ENCODE measurements at regions not wholly inside any gene's neighbourhood (a gene's known extent, or its start where the extent isn't known, plus 50 kb on each side); places are given as distances from the start of the nearest gene placed in this dataset.

DNA sequence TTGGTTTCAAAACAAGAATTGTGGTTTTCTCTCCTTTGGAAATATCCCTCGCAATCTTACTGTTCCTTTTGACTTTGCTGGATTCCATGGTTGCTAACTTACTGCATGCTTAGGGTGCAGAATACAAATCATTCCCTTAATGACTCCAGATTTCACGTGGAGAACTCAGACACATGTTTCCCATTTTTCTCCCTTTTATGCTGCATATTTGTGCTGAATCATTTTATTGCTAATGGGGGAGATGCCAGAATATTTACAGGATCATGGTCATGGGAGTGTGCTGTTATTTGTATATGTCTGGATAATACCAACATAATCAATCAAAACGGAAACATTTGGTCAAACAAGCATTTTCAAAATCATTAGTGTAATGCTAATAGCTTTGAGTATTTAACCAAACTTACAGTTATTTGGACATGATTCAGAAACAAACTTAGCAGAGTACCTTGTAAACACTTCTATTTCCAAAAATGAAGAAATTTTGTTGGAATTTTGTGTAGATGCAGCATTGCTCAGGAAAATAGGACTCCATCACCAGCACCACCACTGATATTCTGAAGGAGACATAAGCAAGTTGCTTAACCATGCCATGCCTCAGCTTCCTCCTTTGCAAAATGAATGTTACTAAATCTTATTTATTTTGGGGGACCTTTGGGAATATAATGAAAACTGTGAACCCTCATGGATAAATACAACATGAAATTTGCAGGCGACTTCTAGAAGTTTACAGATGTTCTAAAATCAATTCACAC, 122.5 kb upstream of the RND3 start:
- no peak for DNase-seq (ENCODE audit: low read depth)
- in situ Hi-C loops (cut with HindIII; ENCODE audit: low pct_unique_long_range_greater_than_20kb, low sequenced_read_pairs): no loop called here

DNA sequence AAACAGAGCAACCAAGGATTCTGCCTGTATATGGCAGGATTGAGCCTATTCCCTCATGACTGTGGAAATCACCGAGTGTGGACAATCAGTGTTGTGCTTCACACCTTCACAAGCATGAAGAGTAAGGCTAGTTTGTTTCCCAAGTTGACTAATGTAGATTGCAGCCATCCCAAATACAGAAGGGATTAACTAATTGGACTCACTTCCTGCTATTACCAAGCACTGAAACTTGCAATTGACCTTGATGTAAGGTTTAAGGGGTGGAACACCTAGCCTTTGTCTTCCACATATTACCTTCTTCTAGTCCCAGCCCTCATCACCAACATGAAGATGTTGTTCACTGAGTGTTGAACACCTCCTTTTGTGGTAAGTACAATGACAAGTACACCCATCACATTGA, 120.9 kb upstream of the RND3 start:
- in situ Hi-C loops (cut with HindIII; ENCODE audit: low pct_unique_long_range_greater_than_20kb, low sequenced_read_pairs): no loop called here
- DNase-seq (ENCODE audit: low read depth): no peak

- DNase-seq (ENCODE audit: low read depth): no peak
- in situ Hi-C loops (cut with HindIII; ENCODE audit: low pct_unique_long_range_greater_than_20kb, low sequenced_read_pairs): no loop called here
Measured at GRCh38 chr2:150607390-150607811, 119.9 kb upstream of the RND3 start.

GRCh38 chr2:150606380-150607060, 119.1 kb upstream of the RND3 start:
- in situ Hi-C loops (cut with HindIII; ENCODE audit: low pct_unique_long_range_greater_than_20kb, low sequenced_read_pairs): no loop called here
- no peak for DNase-seq (ENCODE audit: low read depth)

DNA sequence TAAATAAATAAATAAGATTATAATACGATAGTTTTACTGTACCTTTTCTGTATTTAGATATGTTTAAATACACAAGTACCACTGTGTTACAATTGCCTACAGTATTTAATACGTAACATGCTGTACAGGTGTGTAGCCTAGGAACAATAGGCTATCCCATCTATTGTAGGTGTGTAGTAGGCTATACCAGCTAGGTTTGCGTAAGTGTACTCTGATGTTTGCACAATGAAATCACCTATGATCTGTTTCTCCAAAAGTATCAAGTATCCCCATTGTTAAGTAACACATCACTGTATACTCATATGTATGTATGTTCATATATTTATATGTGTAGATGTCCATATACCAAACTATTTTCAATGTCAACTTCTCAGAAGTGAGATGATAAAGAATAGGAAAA, 118.2 kb upstream of the RND3 start:
- no peak for DNase-seq (ENCODE audit: low read depth)
- in situ Hi-C loops (cut with HindIII; ENCODE audit: low pct_unique_long_range_greater_than_20kb, low sequenced_read_pairs): no loop called here

DNA sequence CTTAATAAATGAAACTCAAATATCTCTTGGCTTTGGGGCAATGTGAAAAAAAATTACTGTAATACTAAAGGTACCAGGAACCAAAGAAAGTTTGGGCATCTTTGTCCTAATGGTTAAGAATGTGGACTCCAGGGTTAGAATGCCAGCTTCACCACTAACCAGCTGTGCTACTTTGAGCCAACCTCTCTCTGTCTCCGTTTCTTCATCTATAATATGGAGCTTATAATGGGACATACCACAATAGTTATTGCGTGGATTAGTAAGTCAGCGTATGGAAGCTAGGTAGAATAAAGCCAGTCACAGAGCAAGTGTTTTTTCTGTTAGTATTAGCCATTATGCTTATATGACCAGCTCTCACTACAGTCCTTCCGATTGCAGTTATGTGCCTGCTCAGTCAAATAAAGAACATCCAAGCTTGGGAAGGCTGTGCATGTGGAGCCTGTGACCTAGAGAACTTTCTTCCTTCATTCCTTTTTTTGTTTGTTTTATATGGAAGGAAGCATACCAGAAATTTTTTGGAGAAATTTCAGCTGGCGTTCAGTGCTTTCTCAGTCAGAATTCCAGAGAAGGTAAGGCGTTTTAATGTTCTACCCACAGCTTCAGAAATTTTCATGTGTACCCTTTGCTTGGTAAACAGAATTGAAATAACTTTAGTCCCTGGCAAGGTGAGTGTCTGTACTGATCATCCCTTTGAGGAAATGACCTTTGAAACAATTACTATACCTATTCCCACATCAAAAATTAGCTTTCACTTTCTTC, 114.0 kb upstream of the RND3 start:
- in situ Hi-C loops (cut with HindIII; ENCODE audit: low pct_unique_long_range_greater_than_20kb, low sequenced_read_pairs): no loop called here
- DNase-seq (ENCODE audit: low read depth): no peak

DNA sequence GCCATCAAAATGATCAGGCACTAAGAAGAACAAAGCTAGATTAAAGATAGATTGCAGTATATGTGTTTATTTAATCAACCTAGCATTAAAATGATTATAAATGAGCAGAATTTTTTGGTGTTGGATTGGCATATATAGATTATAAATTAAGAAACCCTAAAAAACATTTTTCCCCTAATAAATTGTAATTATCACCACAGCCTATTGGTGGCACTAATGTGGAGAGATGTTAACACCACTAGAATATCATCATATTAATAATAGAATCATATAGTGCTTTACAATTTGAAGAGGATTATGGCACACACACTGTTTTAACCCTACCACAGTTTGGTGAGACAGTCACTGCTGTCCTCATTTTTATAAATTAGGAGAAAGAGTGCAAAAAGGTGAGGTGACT, 112.4 kb upstream of the RND3 start:
- DNase-seq (ENCODE audit: low read depth): no peak
- in situ Hi-C loops (cut with HindIII; ENCODE audit: low pct_unique_long_range_greater_than_20kb, low sequenced_read_pairs): no loop called here

- in situ Hi-C loops (cut with HindIII; ENCODE audit: low pct_unique_long_range_greater_than_20kb, low sequenced_read_pairs): no loop called here
- DNase-seq (ENCODE audit: low read depth): no peak
Measured at GRCh38 chr2:150598383-150598782, 110.9 kb upstream of the RND3 start.

DNA sequence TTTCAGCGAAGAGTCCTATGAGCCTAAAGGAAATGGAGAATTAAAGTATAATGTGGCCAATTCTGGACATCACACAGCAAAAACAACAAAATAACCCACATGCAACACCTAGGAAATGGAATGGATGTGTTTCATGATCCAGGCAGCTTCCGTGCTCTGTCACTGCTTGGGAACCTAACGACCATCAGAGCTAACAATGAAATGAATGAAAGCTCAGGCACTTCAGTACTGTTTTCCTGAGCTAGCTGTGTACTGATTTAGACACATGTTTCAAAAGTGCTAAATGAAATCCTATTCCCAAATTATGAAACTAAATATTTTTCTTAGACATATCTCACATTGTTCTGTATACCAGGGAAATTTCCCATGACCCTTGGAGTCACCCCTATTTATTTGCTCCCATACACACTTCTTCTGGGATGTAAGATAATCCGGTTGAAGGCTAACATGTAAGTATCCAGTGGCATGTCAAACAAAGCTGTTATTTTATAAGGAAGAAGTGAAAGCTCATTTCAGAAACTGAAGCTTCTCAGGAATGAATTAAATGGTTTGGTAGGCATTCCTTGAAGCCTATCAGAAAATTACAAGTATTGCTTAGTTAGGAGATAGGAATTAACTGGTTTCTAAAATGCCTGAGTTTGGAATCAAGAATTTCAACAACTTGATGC, 108.5 kb upstream of the RND3 start:
- in situ Hi-C loops (cut with HindIII; ENCODE audit: low pct_unique_long_range_greater_than_20kb, low sequenced_read_pairs): no loop called here

DNA sequence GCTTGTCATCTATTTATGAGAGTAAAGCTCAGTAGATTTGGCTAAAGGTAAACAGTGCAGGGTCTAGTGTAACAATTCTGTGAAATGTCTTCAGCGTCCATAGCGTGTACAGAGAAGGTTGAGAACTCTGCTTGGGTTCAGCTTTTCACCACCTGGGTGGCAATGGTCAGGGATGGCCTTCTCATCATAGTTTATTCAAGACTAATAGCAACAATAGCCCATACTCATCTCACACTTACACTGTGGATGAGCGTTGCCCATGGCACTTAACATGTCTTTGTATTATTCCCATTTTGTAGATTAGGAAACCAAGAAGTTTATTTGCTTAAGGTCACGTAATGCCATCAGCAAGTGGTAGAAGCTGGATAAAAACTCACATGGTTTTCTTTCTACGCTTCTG, 106.8 kb upstream of the RND3 start:
- DNase-seq (ENCODE audit: low read depth): no peak
- in situ Hi-C loops (cut with HindIII; ENCODE audit: low pct_unique_long_range_greater_than_20kb, low sequenced_read_pairs): no loop called here

More for the DNA sequence above, 108.5 kb upstream of the RND3 start:
- DNase-seq (ENCODE audit: low read depth): no peak

DNA sequence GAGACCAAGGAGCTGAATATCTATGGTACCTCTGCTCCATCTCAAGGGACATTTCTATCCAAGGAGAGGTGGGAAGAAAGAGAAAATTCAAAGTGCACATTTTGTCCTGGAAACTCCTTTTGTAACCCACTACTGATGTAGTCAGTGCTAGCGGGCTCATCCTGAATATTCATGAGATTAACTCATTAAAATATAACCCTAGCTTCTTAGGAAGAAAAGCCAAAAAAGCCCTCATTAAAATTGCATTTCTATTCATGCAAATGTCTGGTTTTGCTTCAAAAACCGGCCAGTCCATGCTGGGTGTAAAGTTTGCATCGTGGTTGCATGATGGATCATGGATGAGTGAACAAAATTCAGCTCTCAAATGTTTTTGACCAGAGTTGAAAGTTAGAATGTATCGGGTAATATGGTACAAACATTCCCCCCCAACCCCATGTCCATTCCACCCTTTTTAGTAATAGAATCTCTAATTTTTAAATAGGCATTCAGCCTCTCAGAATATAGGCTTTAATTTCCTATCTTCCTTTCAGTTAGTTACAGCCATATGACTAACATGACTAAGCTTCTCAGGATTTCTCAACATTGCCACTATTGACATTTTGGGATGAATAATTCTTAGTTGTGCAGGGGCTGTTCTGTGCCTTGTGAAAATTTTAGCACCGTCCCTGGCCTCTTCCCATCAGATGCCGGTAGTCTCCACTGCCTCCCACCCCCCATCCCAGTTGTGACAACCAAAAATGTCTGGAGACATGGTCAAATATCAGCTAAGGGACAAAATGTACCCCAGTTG, 104.2 kb upstream of the RND3 start:
- in situ Hi-C loops (cut with HindIII; ENCODE audit: low pct_unique_long_range_greater_than_20kb, low sequenced_read_pairs): no loop called here
- DNase-seq (ENCODE audit: low read depth): no peak

DNA sequence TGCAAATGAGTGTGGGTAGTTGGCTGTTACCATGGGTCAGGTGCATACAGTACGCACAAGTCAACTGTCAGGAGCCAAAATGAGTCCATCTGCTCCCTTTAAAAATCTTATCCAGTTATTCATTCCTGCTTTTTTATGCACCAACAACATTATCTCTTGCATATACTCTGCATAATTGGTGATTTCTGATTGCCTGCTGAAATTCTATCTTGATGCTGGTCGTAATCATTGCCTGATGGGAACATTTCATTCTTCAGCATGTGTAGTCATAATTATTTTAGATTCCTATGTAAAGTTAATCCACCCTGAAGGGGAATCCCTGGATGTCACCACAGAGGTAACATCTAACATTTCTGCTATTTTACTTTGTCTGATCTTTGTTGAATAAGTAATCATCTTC, 102.2 kb upstream of the RND3 start:
- DNase-seq (ENCODE audit: low read depth): no peak
- in situ Hi-C loops (cut with HindIII; ENCODE audit: low pct_unique_long_range_greater_than_20kb, low sequenced_read_pairs): no loop called here

GRCh38 chr2:150588506-150588870, 101.0 kb upstream of the RND3 start:
- in situ Hi-C loops (cut with HindIII; ENCODE audit: low pct_unique_long_range_greater_than_20kb, low sequenced_read_pairs): no loop called here
- no peak for DNase-seq (ENCODE audit: low read depth)

GRCh38 chr2:150587547-150588505, 100.4 kb upstream of the RND3 start:
- no peak for DNase-seq (ENCODE audit: low read depth)
- in situ Hi-C loops (cut with HindIII; ENCODE audit: low pct_unique_long_range_greater_than_20kb, low sequenced_read_pairs): no loop called here

DNA sequence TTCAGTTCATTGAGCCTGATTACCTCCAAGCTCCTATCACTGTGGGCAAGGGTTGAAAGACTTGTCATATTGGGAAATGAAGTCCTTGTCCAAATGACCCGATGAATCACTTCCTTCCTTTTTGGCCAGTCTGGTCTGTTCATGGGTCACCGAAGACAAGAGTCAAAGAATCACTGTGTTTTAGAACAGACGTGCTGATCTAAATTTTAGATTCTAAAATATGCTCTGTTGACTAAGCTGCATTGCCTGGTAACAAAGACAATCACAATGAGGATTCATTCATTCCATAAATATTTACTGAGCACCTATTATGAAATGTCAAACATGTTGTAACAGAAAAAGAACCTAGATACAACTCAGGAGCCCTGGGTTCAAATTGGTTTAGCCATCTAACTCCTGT, 99.4 kb upstream of the RND3 start:
- peak; percentile 27 for DNase-seq (ENCODE audit: low read depth)

GRCh38 chr2:150585221-150585971, 97.9 kb upstream of the RND3 start:
- no peak for DNase-seq (ENCODE audit: low read depth)
- in situ Hi-C loops (cut with HindIII; ENCODE audit: low pct_unique_long_range_greater_than_20kb, low sequenced_read_pairs): no loop called here

More for the DNA sequence above, 99.4 kb upstream of the RND3 start:
- in situ Hi-C loops (cut with HindIII; ENCODE audit: low pct_unique_long_range_greater_than_20kb, low sequenced_read_pairs): no loop called here
